ENCODE measurements at regions not wholly inside any gene's neighbourhood (a gene's known extent, or its start where the extent isn't known, plus 50 kb on each side); places are given as distances from the start of the nearest gene placed in this dataset.
"Not testable (repeated sequence)": the region's sequence is repeated elsewhere in the genome, so short reads cannot be mapped to it uniquely, and the experiment has no call there.

GRCh38 chr2:180695586-180696401 lies 284.6 kb upstream of the UBE2E3 start:
- DNase-seq (ENCODE audit: low read depth in 2 of 2): no peak

- no peak for DNase-seq (ENCODE audit: low read depth in 2 of 2)
Observed at GRCh38 chr2:180694445-180695421, 285.7 kb upstream of the UBE2E3 start.

- no peak for DNase-seq (ENCODE audit: low read depth in 2 of 2)
Observed at GRCh38 chr2:180692322-180692721, 288.1 kb upstream of the UBE2E3 start.

GRCh38 chr2:180691855-180692223 lies 288.6 kb upstream of the UBE2E3 start:
- DNase-seq (ENCODE audit: low read depth in 2 of 2): not testable (repeated sequence)

- DNase-seq (ENCODE audit: low read depth in 2 of 2): not testable (repeated sequence)
Observed at GRCh38 chr2:180691186-180691854, 289.1 kb upstream of the UBE2E3 start.

GRCh38 chr2:180690611-180691010 lies 289.8 kb upstream of the UBE2E3 start:
- DNase-seq (ENCODE audit: low read depth in 2 of 2): peak in 1 of 2 experiments; percentile 19

- no peak for DNase-seq (ENCODE audit: low read depth in 2 of 2)
Observed at GRCh38 chr2:180682871-180683270, 297.5 kb upstream of the UBE2E3 start.

GRCh38 chr2:180679693-180680092 lies 300.7 kb upstream of the UBE2E3 start:
- no peak for DNase-seq (ENCODE audit: low read depth in 2 of 2)

GRCh38 chr2:180678625-180678972 lies 301.8 kb upstream of the UBE2E3 start:
- no peak for DNase-seq (ENCODE audit: low read depth in 2 of 2)

- DNase-seq (ENCODE audit: low read depth in 2 of 2): no peak
Observed at GRCh38 chr2:180677930-180678624, 302.3 kb upstream of the UBE2E3 start.

GRCh38 chr2:180677200-180677599 lies 303.2 kb upstream of the UBE2E3 start:
- no peak for DNase-seq (ENCODE audit: low read depth in 2 of 2)

GRCh38 chr2:180676520-180677025 lies 303.8 kb upstream of the UBE2E3 start:
- no peak for DNase-seq (ENCODE audit: low read depth in 2 of 2)

GRCh38 chr2:180675170-180675569 lies 305.2 kb upstream of the UBE2E3 start:
- no peak for DNase-seq (ENCODE audit: low read depth in 2 of 2)

- DNase-seq (ENCODE audit: low read depth in 2 of 2): no peak
Observed at GRCh38 chr2:180672377-180672776, 308.0 kb upstream of the UBE2E3 start.

- DNase-seq (ENCODE audit: low read depth in 2 of 2): no peak
Observed at GRCh38 chr2:180670302-180671003, 310.0 kb upstream of the UBE2E3 start.

- DNase-seq (ENCODE audit: low read depth in 2 of 2): no peak
Observed at GRCh38 chr2:180669016-180669415, 311.4 kb upstream of the UBE2E3 start.

GRCh38 chr2:180664507-180664906 lies 315.9 kb upstream of the UBE2E3 start:
- DNase-seq (ENCODE audit: low read depth in 2 of 2): no peak

- DNase-seq (ENCODE audit: low read depth in 2 of 2): peak; percentile 59 to 61
Observed at GRCh38 chr2:180662941-180663471, 317.4 kb upstream of the UBE2E3 start.

GRCh38 chr2:180662521-180662920 lies 317.9 kb upstream of the UBE2E3 start:
- DNase-seq (ENCODE audit: low read depth in 2 of 2): no peak

- DNase-seq (ENCODE audit: low read depth in 2 of 2): no peak
Observed at GRCh38 chr2:180661686-180662030, 318.7 kb upstream of the UBE2E3 start.
